ENCODE measurements at regions not wholly inside any gene's neighbourhood (a gene's known extent, or its start where the extent isn't known, plus 50 kb on each side); places are given as distances from the start of the nearest gene placed in this dataset.

- DNase-seq (ENCODE audit: low read depth): no peak
These were observed 139.4 kb upstream of the HAAO start for GRCh38 chr2:42931818-42932195.

- DNase-seq (ENCODE audit: low read depth): peak; percentile 42
These were observed 138.9 kb upstream of the HAAO start for GRCh38 chr2:42931146-42931817.

GRCh38 chr2:42930025-42930581 lies 137.7 kb upstream of the HAAO start:
- no peak for DNase-seq (ENCODE audit: low read depth)

- DNase-seq (ENCODE audit: low read depth): no peak
These were observed 137.2 kb upstream of the HAAO start for GRCh38 chr2:42929546-42930024.

- peak; percentile 46 for DNase-seq (ENCODE audit: low read depth)
These were observed 136.5 kb upstream of the HAAO start for GRCh38 chr2:42928692-42929545.

GRCh38 chr2:42928161-42928691 lies 135.8 kb upstream of the HAAO start:
- DNase-seq (ENCODE audit: low read depth): no peak

GRCh38 chr2:42927334-42928160 lies 135.2 kb upstream of the HAAO start:
- no peak for DNase-seq (ENCODE audit: low read depth)

GRCh38 chr2:42926434-42927333 lies 134.3 kb upstream of the HAAO start:
- no peak for DNase-seq (ENCODE audit: low read depth)

GRCh38 chr2:42925742-42926433 lies 133.5 kb upstream of the HAAO start:
- DNase-seq (ENCODE audit: low read depth): no peak

- no peak for DNase-seq (ENCODE audit: low read depth)
These were observed 132.1 kb upstream of the HAAO start for GRCh38 chr2:42924418-42924886.

- peak; percentile 30 for DNase-seq (ENCODE audit: low read depth)
These were observed 131.4 kb upstream of the HAAO start for GRCh38 chr2:42923580-42924417.

GRCh38 chr2:42922790-42923579 lies 130.6 kb upstream of the HAAO start:
- DNase-seq (ENCODE audit: low read depth): no peak

- no peak for DNase-seq (ENCODE audit: low read depth)
These were observed 129.9 kb upstream of the HAAO start for GRCh38 chr2:42922293-42922692.

- DNase-seq (ENCODE audit: low read depth): no peak
These were observed 129.3 kb upstream of the HAAO start for GRCh38 chr2:42921721-42922120.

GRCh38 chr2:42921147-42921520 lies 128.8 kb upstream of the HAAO start:
- DNase-seq (ENCODE audit: low read depth): no peak

GRCh38 chr2:42920446-42921146 lies 128.2 kb upstream of the HAAO start:
- no peak for DNase-seq (ENCODE audit: low read depth)

GRCh38 chr2:42918671-42919318 lies 126.4 kb upstream of the HAAO start:
- DNase-seq (ENCODE audit: low read depth): no peak

Data from ELR (cell line).